ENCODE measurements at regions not wholly inside any gene's neighbourhood (a gene's known extent, or its start where the extent isn't known, plus 50 kb on each side); places are given as distances from the start of the nearest gene placed in this dataset.
A peak's percentile ranks its signal among the peaks of the same experiment; 100 is the strongest.

DNA sequence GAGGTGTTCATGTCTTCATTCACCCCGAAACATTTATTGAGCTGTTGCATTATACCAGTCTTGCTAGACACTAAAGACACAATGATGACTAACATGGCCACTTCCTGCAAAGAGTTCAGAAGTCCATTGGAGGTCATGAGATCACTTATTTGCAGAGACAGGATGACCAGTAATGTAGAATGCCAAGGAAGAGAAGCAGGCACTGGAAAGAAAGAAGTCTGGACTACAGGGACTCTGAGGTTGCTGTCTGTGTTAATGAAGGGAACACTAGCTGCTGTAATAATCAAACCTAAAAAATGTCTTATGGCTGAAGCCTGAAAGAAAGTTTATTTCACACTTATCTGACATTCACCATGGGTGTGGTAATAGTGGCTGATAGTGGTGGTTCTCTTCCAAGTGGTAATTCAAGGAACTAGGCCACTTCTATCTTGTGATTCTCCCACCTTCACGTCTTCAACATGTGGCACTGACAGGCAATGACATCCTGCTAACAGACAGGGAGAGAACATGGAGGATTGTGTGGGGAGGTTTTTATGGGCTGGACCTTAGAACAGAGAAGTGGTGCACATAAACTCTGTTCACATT is 89.2 kb upstream of the MKLN1 start:
- CTCF ChIA-PET = interaction anchor here (0.5 to 1.3 kb wide), 3 partner anchors 15 to 145 kb away, joined by 3 to 6 read pairs (median 3); no protein-coding TSS in a partner anchor
- DNase-seq (ENCODE audit: low read depth) = no peak
- H3K27me3 ChIP-seq (ENCODE audit: control insufficient read depth, insufficient read depth, low read length) = no peaks in the 10 kb centered on the region
- POLR2A ChIA-PET = interaction anchor here (0.5 to 0.6 kb wide), 2 partner anchors 13 to 333 kb away, joined by 4 read pairs; no protein-coding TSS in a partner anchor
- TF ChIP-seq, protein P1, sequence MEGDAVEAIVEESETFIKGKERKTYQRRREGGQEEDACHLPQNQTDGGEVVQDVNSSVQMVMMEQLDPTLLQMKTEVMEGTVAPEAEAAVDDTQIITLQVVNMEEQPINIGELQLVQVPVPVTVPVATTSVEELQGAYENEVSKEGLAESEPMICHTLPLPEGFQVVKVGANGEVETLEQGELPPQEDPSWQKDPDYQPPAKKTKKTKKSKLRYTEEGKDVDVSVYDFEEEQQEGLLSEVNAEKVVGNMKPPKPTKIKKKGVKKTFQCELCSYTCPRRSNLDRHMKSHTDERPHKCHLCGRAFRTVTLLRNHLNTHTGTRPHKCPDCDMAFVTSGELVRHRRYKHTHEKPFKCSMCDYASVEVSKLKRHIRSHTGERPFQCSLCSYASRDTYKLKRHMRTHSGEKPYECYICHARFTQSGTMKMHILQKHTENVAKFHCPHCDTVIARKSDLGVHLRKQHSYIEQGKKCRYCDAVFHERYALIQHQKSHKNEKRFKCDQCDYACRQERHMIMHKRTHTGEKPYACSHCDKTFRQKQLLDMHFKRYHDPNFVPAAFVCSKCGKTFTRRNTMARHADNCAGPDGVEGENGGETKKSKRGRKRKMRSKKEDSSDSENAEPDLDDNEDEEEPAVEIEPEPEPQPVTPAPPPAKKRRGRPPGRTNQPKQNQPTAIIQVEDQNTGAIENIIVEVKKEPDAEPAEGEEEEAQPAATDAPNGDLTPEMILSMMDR (IDR thresholded peaks at IDR 0.05; ENCODE audit: insufficient read depth, low read depth, low read length) = no peak
- H3K4me3 ChIP-seq (ENCODE audit: low read depth, low read length) = no peak overlapping the region
- no peaks in the 10 kb centered on the region for H3K36me3 ChIP-seq (ENCODE audit: control insufficient read depth, insufficient read depth, low read length)

DNA sequence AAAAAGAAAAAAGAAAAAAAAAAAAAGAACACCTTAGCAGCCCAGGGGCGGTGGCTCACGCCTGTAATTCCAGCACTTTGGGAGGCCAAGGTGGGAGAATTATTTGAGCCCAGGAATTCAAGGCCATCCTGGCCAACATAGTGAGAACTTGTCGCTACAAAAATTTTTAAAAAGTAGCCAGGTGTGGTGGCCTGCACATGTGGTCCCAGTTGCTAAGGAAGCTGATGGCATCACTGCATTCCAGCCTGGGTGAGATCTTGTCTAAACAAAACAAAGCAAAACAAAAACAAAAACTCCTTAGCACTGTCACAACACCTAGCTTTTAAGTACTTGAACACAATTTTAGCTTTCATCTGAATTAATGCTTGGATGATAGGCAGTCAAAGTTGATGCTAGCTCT is 86.3 kb upstream of the MKLN1 start:
- TF ChIP-seq, protein P1 (IDR thresholded peaks at IDR 0.05; ENCODE audit: insufficient read depth, low read depth, low read length) = no peak
- Histone ChIP-seq H3K4me3 (ENCODE audit: low read depth, low read length) (no peak overlapping the region), H3K36me3 (ENCODE audit: control insufficient read depth, insufficient read depth, low read length) (no peaks in the 10 kb centered on the region), H3K27me3 (ENCODE audit: control insufficient read depth, insufficient read depth, low read length) (no peaks in the 10 kb centered on the region)
- POLR2A ChIA-PET = no interaction called here
- no peak for DNase-seq (ENCODE audit: low read depth)
- CTCF ChIA-PET = no interaction called here

- no peak for DNase-seq (ENCODE audit: low read depth)
- POLR2A ChIA-PET = no interaction called here
- TF ChIP-seq, protein P1 (IDR thresholded peaks at IDR 0.05; ENCODE audit: insufficient read depth, low read depth, low read length) = no peak
- H3K36me3 ChIP-seq (ENCODE audit: control insufficient read depth, insufficient read depth, low read length) = no peaks in the 10 kb centered on the region
- no peaks in the 10 kb centered on the region for H3K27me3 ChIP-seq (ENCODE audit: control insufficient read depth, insufficient read depth, low read length)
- no peak overlapping the region for H3K4me3 ChIP-seq (ENCODE audit: low read depth, low read length)
- CTCF ChIA-PET = no interaction called here
These were observed 85.5 kb upstream of the MKLN1 start for GRCh38 chr7:131242123-131242650.

GRCh38 chr7:131244259-131244852 is 83.3 kb upstream of the MKLN1 start:
- Histone ChIP-seq H3K36me3 (ENCODE audit: control insufficient read depth, insufficient read depth, low read length) (no peaks in the 10 kb centered on the region), H3K4me3 (ENCODE audit: low read depth, low read length) (no peak overlapping the region), H3K27me3 (ENCODE audit: control insufficient read depth, insufficient read depth, low read length) (no peaks in the 10 kb centered on the region)
- TF ChIP-seq, protein P1 (IDR thresholded peaks at IDR 0.05; ENCODE audit: insufficient read depth, low read depth, low read length) = no peak
- POLR2A ChIA-PET = interaction anchor here (1.0 kb wide), 1 partner anchor 9 kb away, joined by 5 read pairs; no protein-coding TSS in a partner anchor
- CTCF ChIA-PET = no interaction called here
- no peak for DNase-seq (ENCODE audit: low read depth)

- POLR2A ChIA-PET = no interaction called here
- DNase-seq (ENCODE audit: low read depth) = peak; percentile 90
- CTCF ChIA-PET = interaction anchor here (0.6 kb wide), 1 partner anchor 28 kb away, joined by 3 read pairs; no protein-coding TSS in a partner anchor
- Histone ChIP-seq H3K4me3 (ENCODE audit: low read depth, low read length) (no peak overlapping the region), H3K36me3 (ENCODE audit: control insufficient read depth, insufficient read depth, low read length) (no peaks in the 10 kb centered on the region; the same call in 1 of the 2 replicates), H3K27me3 (ENCODE audit: control insufficient read depth, insufficient read depth, low read length) (no peaks in the 10 kb centered on the region)
- TF ChIP-seq, protein P1 (IDR thresholded peaks at IDR 0.05; ENCODE audit: insufficient read depth, low read depth, low read length) = no peak
These were observed 78.7 kb upstream of the MKLN1 start for GRCh38 chr7:131249003-131249402.

All from BJ (cell line).